ENCODE measurements at regions not wholly inside any gene's neighbourhood (a gene's known extent, or its start where the extent isn't known, plus 50 kb on each side); places are given as distances from the start of the nearest gene placed in this dataset.
"Not testable (repeated sequence)": the region's sequence is repeated elsewhere in the genome, so short reads cannot be mapped to it uniquely, and the experiment has no call there.

DNA sequence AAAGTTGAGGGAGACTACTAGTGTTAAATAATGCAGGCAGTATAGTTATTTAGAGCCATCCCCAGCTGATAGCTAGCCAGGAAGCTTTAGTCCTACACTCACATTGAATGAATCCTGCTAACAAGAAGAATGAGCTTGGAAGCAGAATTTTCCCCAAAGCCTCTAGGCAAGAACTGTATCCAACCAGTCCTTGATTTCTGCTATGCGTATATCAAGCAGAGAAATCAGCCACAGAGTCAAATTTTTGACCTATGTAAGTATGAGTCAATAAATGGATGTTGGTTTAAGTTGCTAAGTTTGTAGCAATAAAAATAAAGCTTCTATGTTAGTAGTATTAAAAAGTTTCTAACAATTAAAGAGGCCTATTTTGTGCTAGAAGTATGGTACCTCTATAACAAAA lies 672.1 kb upstream of the CHD1 start:
- DNase-seq = no peak

DNA sequence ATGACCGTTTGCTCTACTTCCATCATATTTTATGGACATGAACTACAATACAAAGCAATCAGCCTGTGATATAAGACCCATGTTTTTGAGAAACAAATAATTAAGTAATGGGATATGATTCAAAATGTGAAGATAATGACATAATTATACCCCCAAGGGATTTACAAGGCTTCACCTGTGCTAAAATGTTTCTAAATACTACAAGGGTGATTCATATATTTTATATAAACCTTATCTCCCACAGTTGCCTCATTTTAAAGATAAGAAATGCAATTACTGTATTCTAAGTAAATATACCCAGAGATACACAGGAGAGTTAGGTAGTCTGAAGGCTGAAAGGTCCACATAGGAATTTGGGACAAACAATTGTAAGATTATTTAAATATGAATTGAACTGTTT lies 662.0 kb upstream of the CHD1 start:
- no peak for DNase-seq

DNA sequence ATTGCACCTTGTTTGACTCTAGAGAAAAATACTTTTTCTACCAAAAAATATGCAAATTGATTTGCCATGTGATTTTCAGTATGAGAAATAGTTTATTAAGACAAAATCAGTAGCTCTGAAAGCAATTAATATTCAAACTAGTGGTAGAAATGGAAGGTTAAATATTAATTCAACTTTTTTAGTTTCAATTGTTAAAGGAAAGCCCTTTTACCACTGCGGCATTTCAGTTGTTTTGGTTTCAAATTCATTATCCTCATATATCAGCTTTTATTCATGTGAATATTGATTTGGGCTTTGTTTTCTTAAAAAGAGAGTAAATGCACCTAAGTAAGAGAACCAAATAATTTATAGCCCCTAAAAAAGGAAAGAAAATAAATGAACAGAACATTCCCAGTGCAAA lies 660.6 kb upstream of the CHD1 start:
- DNase-seq = no peak

DNA sequence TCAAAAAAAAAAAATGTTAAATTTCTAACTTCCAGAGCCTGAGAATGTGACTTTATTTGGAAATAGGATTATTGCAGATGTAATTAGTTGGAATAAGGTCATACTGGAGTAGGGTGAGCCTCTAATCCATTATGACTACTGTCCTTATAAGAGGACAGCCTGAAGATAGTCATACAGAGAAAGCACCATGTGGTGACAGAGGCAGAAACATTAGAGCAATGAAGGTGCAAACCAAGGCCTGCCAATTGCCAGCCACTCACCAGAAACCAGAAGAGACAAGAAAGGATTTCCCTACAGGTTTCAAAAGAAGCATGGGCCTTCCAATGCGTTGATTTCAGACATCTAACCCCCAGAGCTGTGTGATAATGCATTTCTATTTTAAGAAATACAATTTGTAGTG lies 659.2 kb upstream of the CHD1 start:
- DNase-seq = no peak

DNA sequence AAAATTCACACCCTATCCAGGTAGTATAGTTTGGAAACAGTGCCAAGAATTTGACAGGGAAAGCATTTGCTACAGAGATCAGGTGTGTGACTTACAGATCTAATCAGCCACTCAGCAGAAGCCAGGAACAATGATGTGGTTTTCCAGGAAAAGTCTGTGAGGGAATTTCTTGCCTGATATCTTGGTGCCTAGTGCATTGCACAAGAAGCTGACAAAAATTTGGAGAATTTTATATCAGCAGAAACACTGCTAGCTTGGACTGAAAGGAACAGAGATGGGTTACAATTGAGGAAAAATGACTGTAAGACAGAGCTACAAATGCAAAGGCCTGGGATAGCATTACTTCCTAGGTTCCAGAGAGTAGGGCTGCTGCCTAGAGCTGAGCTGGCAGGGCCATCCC lies 658.1 kb upstream of the CHD1 start:
- no peak for DNase-seq

DNA sequence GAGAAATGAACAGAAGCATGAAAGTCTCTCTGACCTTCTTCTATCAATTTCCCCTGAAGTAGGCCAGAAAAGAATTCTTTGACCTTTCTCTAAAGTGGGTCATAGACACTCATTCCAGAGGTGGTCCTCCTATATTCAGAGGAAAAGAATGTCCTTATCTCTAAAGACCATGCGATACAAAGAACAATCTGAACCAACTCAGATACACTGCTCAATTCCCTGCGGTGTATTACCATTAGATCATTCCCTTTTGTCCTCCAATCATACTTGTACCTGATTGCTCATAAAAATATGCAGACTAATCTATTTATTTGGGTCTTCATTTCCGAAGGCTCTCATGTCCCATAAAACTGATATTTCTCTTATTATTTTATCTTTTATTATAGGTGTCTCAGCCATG lies 652.4 kb upstream of the CHD1 start:
- not testable (repeated sequence) for DNase-seq

DNA sequence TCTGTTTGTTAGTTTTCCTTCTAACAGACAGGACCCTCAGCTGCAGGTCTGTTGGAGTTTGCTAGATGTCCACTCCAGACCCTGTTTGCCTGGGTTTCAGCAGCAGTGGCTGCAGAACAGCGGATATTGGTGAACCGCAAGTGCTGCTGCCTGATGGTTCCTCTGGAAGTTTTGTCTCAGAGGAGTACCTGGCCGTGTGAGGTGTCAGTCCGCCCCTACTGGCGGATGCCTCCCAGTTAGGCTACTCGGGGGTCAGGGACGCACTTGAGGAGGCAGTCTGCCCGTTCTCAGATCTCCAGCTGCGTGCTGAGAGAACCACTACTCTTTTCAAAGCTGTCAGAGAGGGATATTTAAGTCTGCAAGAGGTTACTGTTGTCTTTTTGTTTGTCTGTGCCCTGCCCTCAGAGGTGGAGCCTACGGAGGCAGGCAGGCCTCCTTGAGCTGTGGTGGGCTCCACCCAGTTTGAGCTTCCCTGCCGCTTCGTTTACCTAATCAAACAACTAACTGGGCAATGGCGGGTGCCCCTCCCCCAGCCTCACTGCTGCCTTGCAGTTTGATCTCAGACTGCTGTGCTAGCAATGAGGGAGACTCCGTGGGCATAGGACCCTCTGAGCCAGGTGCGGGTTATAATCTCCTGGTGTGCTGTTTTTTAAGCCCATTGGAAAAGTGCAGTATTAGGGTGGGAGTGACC lies 634.3 kb upstream of the CHD1 start:
- DNase-seq = not testable (repeated sequence)

DNA sequence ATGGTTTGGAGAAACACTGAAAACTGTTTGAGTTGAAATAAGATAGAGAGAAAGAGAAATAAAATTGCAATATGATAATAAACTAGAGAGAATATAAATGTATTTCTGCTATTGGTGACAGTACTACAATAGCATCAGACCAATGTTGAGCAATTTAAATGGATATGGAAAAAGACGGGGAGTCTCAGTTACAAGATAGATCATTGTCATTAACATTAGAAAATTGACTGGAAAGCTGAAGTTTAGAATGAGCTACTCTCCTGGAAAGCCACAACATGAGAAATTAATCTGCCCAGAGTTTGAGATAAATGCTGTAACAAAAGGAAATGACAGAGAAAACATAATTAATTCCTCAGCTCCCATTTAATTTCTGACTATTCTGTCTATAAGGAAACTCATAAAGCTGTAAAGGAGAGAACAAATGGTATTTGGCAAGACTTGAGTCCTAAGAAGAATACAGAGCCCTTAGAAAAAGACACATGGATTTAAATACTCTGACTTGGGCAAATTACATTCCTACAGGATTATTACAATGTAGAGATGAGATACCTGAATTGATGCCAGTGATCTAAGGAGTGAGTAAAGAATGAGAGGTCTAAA lies 624.5 kb upstream of the CHD1 start:
- DNase-seq = no peak

DNA sequence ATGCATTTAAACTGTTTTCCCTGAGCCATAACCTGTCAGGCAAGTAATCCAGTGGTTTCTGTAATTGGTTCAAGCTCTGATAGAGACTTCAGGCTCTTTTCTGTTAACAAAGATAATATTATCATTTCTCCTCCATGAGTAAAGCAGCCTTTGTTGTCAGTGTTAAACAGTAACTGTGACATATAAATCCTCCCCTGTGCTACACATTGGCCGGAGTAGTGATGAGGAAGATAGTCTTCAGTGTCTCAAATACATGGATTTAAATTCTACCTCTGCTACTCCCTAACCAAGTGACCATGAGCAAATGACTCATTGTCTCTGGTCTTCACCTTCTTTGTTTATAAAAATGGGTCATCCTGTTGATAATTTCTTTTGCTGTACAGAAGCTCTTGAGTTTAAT lies 615.5 kb upstream of the CHD1 start:
- no peak for DNase-seq

DNA sequence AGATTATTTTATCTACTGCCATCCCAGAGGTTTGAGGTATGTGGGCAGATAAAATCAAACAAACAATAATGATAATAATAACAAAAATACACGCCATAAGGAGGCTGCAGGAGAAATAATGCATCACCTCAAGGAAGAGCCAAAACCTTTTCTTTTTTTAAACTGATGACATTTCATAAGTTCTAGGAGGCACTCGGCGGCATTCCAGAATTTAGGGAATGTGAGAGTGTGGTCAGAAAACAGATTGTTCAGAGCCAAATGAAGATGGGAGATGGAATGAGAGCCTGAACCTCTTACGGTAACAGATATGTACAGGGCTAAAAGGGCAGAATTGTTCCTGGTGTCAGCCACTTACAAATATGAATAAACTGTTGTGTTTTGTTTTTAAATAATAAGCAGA lies 615.0 kb upstream of the CHD1 start:
- DNase-seq = no peak

DNA sequence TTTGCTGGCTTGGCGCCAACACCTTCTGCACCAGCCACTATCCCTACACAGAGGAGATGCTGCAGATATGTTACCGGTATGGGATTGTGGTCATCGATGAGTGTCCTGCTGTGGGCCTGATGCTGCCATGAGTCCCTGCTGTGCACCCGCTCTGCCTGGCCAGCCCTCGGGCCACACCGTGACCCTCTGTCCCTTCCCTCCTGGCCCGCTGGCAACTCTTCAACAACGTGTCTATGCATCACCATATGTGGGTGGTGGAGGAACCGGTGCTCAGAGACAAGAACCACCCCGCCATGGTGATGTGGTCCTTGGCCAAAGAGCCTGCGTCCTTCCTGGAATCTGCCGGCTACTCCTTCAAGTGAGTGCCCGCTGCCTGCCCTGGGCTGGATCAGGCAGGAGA lies 605.4 kb upstream of the CHD1 start:
- not testable (repeated sequence) for DNase-seq

DNA sequence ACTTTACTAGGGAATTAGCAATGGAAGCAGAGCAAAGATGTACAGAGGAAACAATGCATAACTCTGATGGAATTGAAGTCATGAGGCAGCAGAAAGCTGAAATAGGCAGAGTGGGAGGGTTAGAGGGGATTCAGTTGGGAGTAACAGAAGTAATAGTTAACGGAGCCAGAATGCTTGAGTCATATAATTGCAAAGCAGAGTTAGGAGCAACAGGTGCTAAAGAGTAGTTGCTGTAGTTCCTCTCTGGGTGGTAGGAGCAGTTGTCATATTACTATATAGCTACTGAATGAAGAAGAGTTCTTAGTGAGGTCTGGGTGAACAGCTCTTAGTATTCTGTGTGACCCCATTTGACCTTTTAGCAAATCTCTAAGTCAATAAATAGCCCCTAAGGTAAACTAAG lies 592.9 kb upstream of the CHD1 start:
- not testable (repeated sequence) for DNase-seq

DNA sequence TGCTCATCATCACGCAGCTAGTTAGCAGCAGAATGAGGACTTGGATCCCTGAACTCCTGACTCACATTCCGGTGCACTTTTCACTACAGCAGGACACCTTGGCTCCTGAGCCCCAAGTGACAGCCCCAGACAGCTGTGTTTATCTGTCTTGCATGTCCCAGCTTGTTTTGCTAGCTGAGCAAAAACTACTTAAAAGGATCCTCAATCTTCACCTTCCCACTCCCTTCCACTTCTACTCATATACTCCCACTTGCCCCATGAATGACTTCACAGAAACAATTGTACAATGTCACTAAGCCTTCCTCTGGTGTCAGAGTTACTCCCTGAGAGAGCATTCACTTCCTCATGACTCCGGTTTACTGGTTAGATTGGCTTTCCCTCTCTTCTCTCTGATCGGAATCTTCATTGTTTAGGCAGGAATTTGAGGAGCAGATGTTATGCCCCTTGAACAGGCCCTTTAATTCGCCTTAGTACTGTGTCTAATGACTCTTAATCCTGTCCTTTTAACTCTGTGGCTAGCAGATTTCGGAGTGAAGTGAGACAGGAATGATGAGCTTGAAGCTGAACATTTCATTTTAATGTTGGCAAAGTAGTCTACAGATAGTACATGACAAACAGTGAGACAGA lies 587.2 kb upstream of the CHD1 start:
- not testable (repeated sequence) for DNase-seq

DNA sequence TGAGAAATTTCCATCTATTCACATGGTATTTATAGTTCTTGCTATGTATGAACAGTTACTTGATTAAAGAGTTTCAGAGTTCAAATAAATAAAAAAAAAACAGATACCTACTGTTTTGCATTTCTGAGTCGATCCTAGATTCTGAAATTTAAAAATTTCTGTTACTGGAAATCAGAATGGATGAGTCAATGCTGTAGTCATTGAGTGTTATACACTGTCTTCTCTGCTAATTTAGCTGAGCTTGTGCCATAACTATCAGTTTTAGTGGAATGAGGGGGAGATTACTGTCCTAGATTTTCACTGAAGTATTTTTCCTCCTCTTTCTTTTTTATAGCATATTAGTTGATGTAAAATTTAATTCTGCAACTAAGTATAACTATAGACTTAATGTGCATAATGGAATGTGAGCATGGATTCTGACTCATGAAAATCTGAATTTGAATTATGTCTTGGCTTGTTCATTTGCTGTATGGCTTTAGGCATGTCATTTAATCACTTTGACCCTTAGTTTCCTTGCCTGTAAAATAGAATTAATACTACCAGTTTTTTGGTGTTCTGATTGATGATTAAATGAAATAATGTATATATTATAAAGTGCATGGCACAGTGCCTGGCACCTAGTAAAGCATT lies 581.5 kb upstream of the CHD1 start:
- DNase-seq = not testable (repeated sequence)

DNA sequence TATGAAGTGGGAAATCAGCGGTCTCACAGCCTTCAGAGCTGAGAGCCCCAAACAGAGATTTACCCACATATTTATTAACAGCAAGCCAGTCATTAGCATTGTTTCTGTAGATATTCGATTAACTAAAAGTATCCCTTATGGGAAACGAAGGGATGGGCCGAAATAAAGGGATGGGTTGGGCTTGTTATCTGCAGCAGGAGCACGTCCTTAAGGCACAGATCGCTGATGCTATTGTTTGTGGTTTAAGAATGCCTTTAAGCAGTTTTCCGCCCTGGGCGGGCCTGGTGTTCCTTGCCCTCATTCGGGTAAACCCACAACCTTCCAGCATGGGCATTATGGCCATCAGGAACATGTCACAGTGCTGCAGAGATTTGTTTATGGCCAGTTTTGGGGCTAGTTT lies 580.3 kb upstream of the CHD1 start:
- DNase-seq = not testable (repeated sequence)

DNA sequence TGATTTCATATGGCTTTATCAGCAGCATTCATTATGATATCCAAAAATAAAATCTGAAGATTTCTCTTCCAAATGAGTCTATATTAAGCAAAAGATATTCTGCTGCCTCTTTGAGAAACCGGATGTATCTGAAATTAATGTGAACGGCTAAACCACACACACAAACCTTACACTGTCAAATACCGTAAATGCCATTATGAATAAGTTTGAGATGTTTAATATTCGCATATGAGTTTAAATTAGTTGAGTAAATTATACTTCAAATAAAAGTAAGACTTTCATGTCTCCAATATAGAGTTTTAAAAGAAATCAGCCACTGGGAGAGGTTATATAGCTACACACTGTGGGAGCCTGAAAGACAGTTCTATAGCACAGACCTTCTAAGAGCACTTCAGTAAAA lies 566.6 kb upstream of the CHD1 start:
- DNase-seq = not testable (repeated sequence)

DNA sequence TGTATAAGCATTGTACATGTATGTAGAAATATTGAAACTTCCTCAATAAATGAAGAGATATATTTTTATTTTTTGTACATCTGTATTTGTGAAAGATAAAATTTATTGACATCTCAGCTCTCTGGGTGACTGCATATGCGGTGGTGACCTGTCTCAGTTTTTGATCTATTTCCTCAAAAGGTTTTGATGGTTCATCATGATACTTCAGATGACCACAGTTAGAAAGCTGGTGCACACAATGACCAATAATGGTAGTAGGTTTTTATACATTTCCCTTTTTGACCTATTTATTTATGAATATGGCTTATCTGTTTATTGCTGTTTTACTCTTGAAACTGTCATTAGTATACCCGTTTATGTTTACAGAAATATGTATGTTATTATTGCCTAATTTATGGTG lies 549.6 kb upstream of the CHD1 start:
- not testable (repeated sequence) for DNase-seq

DNA sequence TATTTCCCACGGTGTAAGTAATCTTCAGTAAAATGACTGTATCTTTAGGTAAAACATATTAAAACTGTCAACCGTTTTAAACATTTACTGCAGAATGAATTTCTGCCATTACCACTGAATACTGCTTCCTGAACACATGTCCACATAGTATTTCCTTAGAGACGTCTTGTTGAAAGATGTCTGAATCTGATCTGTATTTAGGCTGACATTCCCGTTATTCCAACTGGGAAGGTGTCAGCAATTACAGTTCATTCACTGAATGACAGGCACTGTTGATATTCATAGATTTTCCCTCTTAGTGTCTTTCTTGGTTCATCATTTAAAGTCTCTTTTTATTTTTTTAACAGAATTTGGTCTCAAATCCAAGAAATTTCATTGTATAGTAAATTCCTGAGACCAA lies 544.5 kb upstream of the CHD1 start:
- not testable (repeated sequence) for DNase-seq

DNA sequence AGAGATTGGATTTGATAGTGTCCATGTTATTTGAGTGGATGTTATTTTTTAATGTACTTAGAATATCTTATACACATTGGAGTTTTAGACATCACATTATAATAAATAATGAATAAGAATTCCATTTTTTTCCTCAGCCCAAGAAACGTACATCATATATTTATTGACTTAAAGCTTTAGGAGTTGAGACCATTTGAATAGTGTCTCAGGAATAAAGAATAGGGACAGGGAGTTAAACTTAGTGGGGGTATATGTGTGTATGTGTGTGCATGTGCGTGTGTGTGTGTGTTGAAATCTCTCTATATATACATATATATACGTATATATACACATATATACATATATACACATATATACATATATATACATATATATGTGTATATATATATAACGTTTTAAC lies 542.9 kb upstream of the CHD1 start:
- DNase-seq = not testable (repeated sequence)

DNA sequence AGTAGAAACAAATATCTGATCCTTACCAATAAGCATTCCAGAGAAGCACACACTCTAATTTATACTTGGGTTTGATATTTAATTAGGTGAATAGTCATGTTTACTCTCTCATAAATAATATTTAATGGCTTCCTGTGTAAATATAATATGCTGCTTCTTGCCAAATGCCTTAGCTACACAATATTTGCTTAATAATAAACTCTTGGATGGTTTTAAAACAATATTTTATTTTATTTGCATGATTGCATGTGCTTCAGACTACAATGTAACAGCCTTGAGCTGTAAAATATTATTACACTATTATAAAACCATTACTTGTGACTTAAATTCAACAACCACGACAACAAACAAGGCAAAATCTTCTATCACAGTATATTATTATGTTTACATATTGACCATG lies 542.4 kb upstream of the CHD1 start:
- not testable (repeated sequence) for DNase-seq

DNA sequence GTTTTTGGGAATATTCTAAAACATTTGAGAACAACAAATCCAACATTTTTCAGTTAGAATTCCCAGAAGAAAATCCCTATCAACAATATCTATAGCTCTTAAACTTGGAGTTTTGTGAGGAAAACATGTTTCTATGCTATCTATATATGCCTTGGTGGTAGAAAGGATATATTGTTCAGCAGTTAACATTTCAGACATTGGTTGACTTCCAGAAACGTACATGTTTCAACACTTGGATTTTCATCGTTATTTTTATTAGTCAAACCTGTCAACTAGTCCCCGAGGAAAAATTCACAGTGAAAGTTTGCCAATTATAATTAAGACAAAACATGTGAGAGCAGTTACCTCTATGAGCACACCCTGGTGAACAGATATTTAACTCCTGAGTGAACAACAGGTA lies 541.8 kb upstream of the CHD1 start:
- not testable (repeated sequence) for DNase-seq

DNA sequence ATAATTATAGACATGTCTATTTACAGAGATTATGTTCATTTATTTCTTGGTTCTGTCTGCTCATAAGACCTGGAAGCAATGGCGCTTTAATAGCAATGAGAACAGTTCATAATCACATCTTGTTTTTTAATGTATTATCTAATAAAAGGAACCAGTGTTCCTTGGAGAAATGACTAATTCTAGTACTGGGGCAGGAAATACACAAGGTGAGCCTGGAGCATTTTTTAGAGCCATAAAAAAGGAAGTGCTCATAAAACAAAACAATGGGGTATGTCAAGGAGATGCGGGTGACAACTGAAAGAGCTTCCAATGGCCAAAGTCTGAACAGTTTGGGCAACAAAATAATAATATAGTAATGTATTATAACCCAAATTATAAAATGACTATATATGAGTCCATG lies 531.9 kb upstream of the CHD1 start:
- no peak for DNase-seq

DNA sequence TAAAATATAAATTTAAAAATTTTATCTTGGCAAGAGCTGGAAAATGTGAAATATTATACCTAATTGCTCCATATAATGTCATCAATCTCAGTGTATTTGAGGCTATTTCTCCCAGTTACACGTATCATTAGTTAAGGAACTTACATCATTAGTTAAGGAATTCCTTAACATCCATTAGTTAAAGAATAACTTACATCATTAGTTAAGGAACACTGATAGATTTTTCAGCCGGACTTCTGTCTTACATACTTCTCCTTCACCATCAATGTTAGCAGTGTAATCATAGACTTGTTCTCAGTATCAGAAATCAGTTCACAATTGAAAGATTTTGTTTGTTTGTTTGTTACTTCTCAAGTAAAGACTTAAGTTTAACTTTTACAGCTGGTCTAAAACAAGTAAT lies 524.4 kb upstream of the CHD1 start:
- no peak for DNase-seq
